ENCODE measurements at regions not wholly inside any gene's neighbourhood (a gene's known extent, or its start where the extent isn't known, plus 50 kb on each side); places are given as distances from the start of the nearest gene placed in this dataset.

GRCh38 chr12:68490476-68490875 is 120.2 kb upstream of the RAP1B start:
- H3K4me1 Mint-ChIP-seq, result no peaks in the 10 kb centered on the region
- no peak overlapping the region for H3K4me3 Mint-ChIP-seq
- ATAC-seq, result no peak
- peaks cover 14% of the 10 kb centered on the region for H3K27me3 Mint-ChIP-seq
- no peak overlapping the region for H3K27ac Mint-ChIP-seq
- no peaks in the 10 kb centered on the region for H3K9me3 Mint-ChIP-seq
- H3K36me3 Mint-ChIP-seq, result no peaks in the 10 kb centered on the region

GRCh38 chr12:68491204-68491960 is 119.3 kb upstream of the RAP1B start:
- Mint-ChIP-seq H3K27ac (no peak overlapping the region), H3K4me3 (no peak overlapping the region), H3K4me1 (no peaks in the 10 kb centered on the region), H3K27me3 (peaks cover 14% of the 10 kb centered on the region), H3K36me3 (no peaks in the 10 kb centered on the region), H3K9me3 (no peaks in the 10 kb centered on the region)
- ATAC-seq, result no peak

DNA sequence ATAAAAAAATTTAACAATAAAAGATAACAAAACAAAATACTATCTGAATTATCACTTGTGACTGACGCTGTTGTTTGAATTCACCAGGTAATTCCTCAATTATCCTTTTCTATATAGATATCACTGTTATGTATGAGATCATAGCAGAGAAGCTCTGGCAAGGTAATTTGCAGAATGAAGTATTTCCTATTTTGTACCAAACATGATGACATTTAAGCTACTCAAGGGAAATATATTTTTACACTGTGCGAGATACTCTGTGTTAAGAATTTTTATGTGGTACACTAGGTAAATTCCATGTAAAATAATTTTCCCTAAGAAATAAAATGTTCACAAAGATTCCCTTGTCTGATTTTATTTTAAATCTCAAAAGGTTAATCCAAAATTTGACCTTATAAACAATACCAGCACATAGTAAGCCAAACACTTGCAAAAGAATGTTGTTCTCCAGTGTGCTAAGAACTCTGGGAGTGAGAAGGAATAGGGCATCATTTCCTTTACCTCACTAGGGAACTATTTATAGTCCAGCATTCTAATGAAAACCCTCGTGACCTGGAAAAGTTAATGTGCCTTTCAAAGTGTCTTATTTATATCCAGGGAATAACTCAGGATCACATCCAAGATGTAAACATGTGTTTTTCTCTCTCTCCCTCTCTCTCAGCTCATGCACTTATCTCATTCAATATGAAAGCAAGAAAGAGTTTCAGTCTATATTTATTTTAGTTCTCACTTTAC is 115.2 kb upstream of the RAP1B start:
- Mint-ChIP-seq H3K36me3 (no peaks in the 10 kb centered on the region), H3K27me3 (peaks cover 18% of the 10 kb centered on the region), H3K9me3 (no peaks in the 10 kb centered on the region), H3K27ac (no peak overlapping the region), H3K4me3 (no peak overlapping the region), H3K4me1 (peaks cover 26% of the 10 kb centered on the region)
- ATAC-seq, result no peak

DNA sequence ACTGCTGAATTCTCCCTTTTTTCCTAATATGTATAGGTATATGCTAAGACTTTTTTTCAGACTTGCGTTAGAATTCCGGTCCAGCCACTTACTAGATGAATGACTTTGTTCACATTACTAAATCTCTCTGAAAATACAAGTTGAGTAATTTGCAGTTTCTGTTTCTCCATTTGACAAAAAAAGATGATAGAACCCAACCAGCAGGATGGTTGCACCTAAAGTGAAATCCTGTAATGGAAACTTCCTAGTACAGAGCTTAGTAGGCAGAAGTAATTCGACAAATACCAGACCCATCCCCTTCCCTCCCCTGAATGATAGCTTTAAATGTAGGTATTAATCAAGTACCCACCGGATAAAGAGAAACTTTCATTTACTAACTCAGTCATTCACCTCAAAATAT is 113.6 kb upstream of the RAP1B start:
- Mint-ChIP-seq H3K9me3 (no peaks in the 10 kb centered on the region), H3K36me3 (no peaks in the 10 kb centered on the region), H3K27ac (peak overlapping the region; percentile 44), H3K27me3 (peaks cover 9% of the 10 kb centered on the region), H3K4me3 (peak overlapping the region; percentile 18), H3K4me1 (peaks cover 26% of the 10 kb centered on the region)
- ATAC-seq, result peak; percentile 62

DNA sequence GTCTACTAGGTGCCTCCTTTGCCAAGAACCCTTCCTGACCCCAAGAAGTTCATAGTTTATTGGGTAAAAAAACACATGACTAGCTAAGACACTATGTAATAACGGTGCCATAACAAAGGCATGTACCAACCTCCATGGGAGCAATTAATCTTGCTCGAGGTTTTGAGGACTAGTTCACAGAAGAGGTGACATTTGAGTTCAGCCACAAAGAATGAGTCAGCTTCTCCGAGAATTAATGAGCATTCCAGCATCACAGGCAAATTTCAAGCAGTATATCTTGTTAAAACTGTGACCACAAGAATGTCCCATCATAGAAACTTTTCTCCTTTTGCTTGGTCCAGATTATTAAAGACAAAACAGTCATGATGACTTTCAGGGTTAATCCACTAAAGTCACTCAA is 113.0 kb upstream of the RAP1B start:
- Mint-ChIP-seq H3K36me3 (no peaks in the 10 kb centered on the region), H3K27ac (peak overlapping the region; percentile 44), H3K9me3 (no peaks in the 10 kb centered on the region), H3K4me3 (peak overlapping the region; percentile 2), H3K27me3 (peaks cover 9% of the 10 kb centered on the region), H3K4me1 (peaks cover 26% of the 10 kb centered on the region)
- peak; percentile 49 for ATAC-seq

- Mint-ChIP-seq H3K4me1 (peaks cover 26% of the 10 kb centered on the region), H3K4me3 (no peak overlapping the region), H3K27me3 (peaks cover 9% of the 10 kb centered on the region), H3K36me3 (no peaks in the 10 kb centered on the region), H3K27ac (peak overlapping the region; percentile 34), H3K9me3 (no peaks in the 10 kb centered on the region)
- ATAC-seq, result no peak
These were observed 112.0 kb upstream of the RAP1B start for GRCh38 chr12:68498736-68499135.

GRCh38 chr12:68499616-68500015 is 111.1 kb upstream of the RAP1B start:
- no peaks in the 10 kb centered on the region for H3K36me3 Mint-ChIP-seq
- H3K4me3 Mint-ChIP-seq, result no peak overlapping the region
- no peak overlapping the region for H3K27ac Mint-ChIP-seq
- no peak for ATAC-seq
- peaks cover 9% of the 10 kb centered on the region for H3K27me3 Mint-ChIP-seq
- H3K9me3 Mint-ChIP-seq, result no peaks in the 10 kb centered on the region
- peaks cover 26% of the 10 kb centered on the region for H3K4me1 Mint-ChIP-seq

- H3K27me3 Mint-ChIP-seq, result peaks cover 9% of the 10 kb centered on the region
- H3K36me3 Mint-ChIP-seq, result no peaks in the 10 kb centered on the region
- no peak overlapping the region for H3K4me3 Mint-ChIP-seq
- H3K27ac Mint-ChIP-seq, result no peak overlapping the region
- no peak for ATAC-seq
- no peaks in the 10 kb centered on the region for H3K9me3 Mint-ChIP-seq
- H3K4me1 Mint-ChIP-seq, result peaks cover 32% of the 10 kb centered on the region
These were observed 109.5 kb upstream of the RAP1B start for GRCh38 chr12:68501226-68501625.

- no peak overlapping the region for H3K27ac Mint-ChIP-seq
- H3K9me3 Mint-ChIP-seq, result no peaks in the 10 kb centered on the region
- no peaks in the 10 kb centered on the region for H3K36me3 Mint-ChIP-seq
- peaks cover 9% of the 10 kb centered on the region for H3K4me1 Mint-ChIP-seq
- no peak for ATAC-seq
- H3K27me3 Mint-ChIP-seq, result no peaks in the 10 kb centered on the region
- H3K4me3 Mint-ChIP-seq, result no peak overlapping the region
These were observed 104.7 kb upstream of the RAP1B start for GRCh38 chr12:68505970-68506369.

DNA sequence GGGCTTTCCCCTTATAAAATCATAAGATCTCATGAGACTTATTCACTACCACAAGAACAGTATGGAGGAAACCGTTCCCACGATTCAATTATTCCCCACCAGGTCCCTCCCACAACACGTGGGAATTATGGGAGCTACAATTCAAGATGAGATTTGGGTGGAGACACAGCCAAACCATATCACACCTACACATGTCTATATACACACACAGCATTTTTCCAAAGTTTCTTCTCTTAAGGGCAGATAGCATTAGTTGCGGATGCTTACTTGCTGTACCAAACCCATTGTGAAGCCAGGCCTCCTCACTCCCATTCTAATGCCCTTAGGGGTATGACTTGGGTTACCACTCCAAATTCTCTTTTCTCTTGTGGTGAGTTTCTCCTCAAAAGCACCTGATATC is 104.1 kb upstream of the RAP1B start:
- Mint-ChIP-seq H3K27me3 (no peaks in the 10 kb centered on the region), H3K36me3 (no peaks in the 10 kb centered on the region), H3K4me1 (peaks cover 9% of the 10 kb centered on the region), H3K4me3 (no peak overlapping the region), H3K27ac (no peak overlapping the region), H3K9me3 (no peaks in the 10 kb centered on the region)
- ATAC-seq, result no peak

GRCh38 chr12:68507657-68508056 is 103.0 kb upstream of the RAP1B start:
- no peak overlapping the region for H3K27ac Mint-ChIP-seq
- no peak for ATAC-seq
- no peaks in the 10 kb centered on the region for H3K9me3 Mint-ChIP-seq
- H3K36me3 Mint-ChIP-seq, result no peaks in the 10 kb centered on the region
- peaks cover 9% of the 10 kb centered on the region for H3K4me1 Mint-ChIP-seq
- H3K27me3 Mint-ChIP-seq, result no peaks in the 10 kb centered on the region
- no peak overlapping the region for H3K4me3 Mint-ChIP-seq

DNA sequence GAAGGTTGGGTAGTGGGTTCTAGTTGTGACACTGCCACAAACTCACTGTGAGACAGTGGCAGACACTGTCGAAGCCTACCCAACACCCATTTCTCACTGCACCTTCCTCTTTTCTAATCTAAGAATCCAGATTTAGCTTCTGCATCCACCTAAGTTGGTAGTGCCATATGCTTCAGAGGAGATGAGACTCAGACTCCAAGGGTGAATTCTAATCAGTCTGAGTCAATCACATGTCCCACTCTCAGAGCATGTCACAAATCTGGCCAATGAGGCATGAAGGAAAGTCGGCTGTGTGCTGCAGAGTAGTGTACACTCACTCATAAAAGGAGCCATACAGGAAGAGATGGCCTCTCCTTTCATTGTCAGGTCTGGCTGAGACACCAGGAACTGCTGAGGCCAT is 102.1 kb upstream of the RAP1B start:
- Mint-ChIP-seq H3K9me3 (no peaks in the 10 kb centered on the region), H3K36me3 (no peaks in the 10 kb centered on the region), H3K27me3 (no peaks in the 10 kb centered on the region), H3K4me1 (peaks cover 9% of the 10 kb centered on the region), H3K27ac (no peak overlapping the region), H3K4me3 (no peak overlapping the region)
- no peak for ATAC-seq

DNA sequence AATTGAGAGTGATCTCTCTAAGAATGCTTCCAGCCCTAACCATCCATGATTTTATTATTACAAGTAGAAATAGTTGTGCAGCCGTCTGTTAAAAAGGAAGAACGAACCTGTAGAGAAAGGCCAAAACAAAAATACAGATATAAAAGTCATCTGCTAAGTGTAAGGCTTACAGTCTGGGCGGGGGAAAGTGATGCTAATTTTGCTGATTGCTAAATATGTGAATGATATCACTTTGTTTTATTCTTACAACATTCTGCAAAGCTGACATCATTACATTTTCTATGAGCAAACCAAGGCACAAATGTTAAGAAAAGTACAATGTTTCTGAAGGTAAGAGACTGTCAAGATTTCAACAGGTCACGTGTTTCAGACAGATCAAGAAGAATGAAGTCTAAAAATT is 101.5 kb upstream of the RAP1B start:
- Mint-ChIP-seq H3K4me3 (no peak overlapping the region), H3K4me1 (peaks cover 9% of the 10 kb centered on the region), H3K36me3 (no peaks in the 10 kb centered on the region), H3K9me3 (no peaks in the 10 kb centered on the region), H3K27ac (no peak overlapping the region), H3K27me3 (no peaks in the 10 kb centered on the region)
- no peak for ATAC-seq

DNA sequence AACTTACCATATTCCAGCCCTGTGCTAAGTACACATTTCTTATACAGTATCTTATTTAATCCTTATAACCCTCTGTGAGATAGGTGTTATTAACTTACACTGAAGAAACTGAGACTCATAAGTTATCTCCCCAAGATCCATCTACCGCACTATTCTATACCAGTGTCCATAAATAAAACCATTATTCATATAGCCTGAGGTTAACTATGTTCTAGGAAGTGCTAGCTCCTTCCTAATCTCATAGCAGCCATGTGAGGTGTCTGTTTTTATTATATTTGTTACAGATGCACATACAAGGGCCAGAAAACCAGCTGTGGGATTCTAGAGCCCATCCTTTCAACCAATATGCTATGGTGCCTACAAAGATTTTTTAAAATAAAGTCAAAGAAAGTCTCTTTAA is 100.3 kb upstream of the RAP1B start:
- H3K9me3 Mint-ChIP-seq, result no peaks in the 10 kb centered on the region
- H3K4me1 Mint-ChIP-seq, result peaks cover 9% of the 10 kb centered on the region
- H3K27me3 Mint-ChIP-seq, result no peaks in the 10 kb centered on the region
- H3K4me3 Mint-ChIP-seq, result no peak overlapping the region
- no peaks in the 10 kb centered on the region for H3K36me3 Mint-ChIP-seq
- H3K27ac Mint-ChIP-seq, result no peak overlapping the region
- no peak for ATAC-seq

GRCh38 chr12:68514807-68515411 is 95.8 kb upstream of the RAP1B start:
- H3K27me3 Mint-ChIP-seq, result no peaks in the 10 kb centered on the region
- no peak overlapping the region for H3K27ac Mint-ChIP-seq

GRCh38 chr12:68515793-68516192 is 94.9 kb upstream of the RAP1B start:
- Mint-ChIP-seq H3K36me3 (no peaks in the 10 kb centered on the region), H3K9me3 (no peaks in the 10 kb centered on the region), H3K4me3 (no peak overlapping the region), H3K27ac (no peak overlapping the region), H3K4me1 (no peaks in the 10 kb centered on the region), H3K27me3 (no peaks in the 10 kb centered on the region)
- no peak for ATAC-seq

More at GRCh38 chr12:68514807-68515411, 95.8 kb upstream of the RAP1B start:
- Mint-ChIP-seq H3K9me3 (no peaks in the 10 kb centered on the region), H3K4me3 (no peak overlapping the region), H3K36me3 (no peaks in the 10 kb centered on the region), H3K4me1 (no peaks in the 10 kb centered on the region)
- no peak for ATAC-seq

All from stimulated activated memory B cell treated with anti-CD40 and anti-IgM and Interleukin-4, amounts not matched to agents 10 μg/mL and 1 μg/mL and 100 μg/mL, for 72 hours (primary cell).